ENCODE measurements at regions not wholly inside any gene's neighbourhood (a gene's known extent, or its start where the extent isn't known, plus 50 kb on each side); places are given as distances from the start of the nearest gene placed in this dataset.

- H3K4me3 ChIP-seq: no peak overlapping the region
- no peaks in the 10 kb centered on the region for H3K9me3 ChIP-seq (replicated peaks)
- intact Hi-C loops (cut with micrococcal nuclease): no loop called here
- no peak overlapping the region for H3K27ac ChIP-seq (replicated peaks)
- no peaks in the 10 kb centered on the region for H3K4me1 ChIP-seq
- no peaks in the 10 kb centered on the region for H3K27me3 ChIP-seq (ENCODE audit: low read depth)
- DNase-seq: no peak
- no peaks in the 10 kb centered on the region for H3K36me3 ChIP-seq
- TF ChIP-seq CTCF (IDR thresholded peaks at IDR 0.05; ENCODE audit: borderline replicate concordance): no peak
Measured at GRCh38 chr6:151723152-151723551, 84.3 kb upstream of the ESR1 start.

- intact Hi-C loops (cut with micrococcal nuclease): no loop called here
- Histone ChIP-seq H3K4me3 (no peak overlapping the region), H3K4me1 (no peaks in the 10 kb centered on the region), H3K27ac (replicated peaks) (no peak overlapping the region), H3K36me3 (no peaks in the 10 kb centered on the region), H3K27me3 (ENCODE audit: low read depth) (no peaks in the 10 kb centered on the region), H3K9me3 (replicated peaks) (peaks cover 11% of the 10 kb centered on the region)
- no peak for DNase-seq
- TF ChIP-seq CTCF (IDR thresholded peaks at IDR 0.05; ENCODE audit: borderline replicate concordance): no peak
Measured at GRCh38 chr6:151729829-151730495, 77.5 kb upstream of the ESR1 start.

GRCh38 chr6:151730496-151730870 is 77.0 kb upstream of the ESR1 start:
- H3K36me3 ChIP-seq: no peaks in the 10 kb centered on the region
- intact Hi-C loops (cut with micrococcal nuclease): no loop called here
- DNase-seq: no peak
- peaks cover 11% of the 10 kb centered on the region for H3K9me3 ChIP-seq (replicated peaks)
- H3K27me3 ChIP-seq (ENCODE audit: low read depth): no peaks in the 10 kb centered on the region
- no peaks in the 10 kb centered on the region for H3K4me1 ChIP-seq
- H3K27ac ChIP-seq (replicated peaks): no peak overlapping the region
- H3K4me3 ChIP-seq: no peak overlapping the region
- TF ChIP-seq CTCF (IDR thresholded peaks at IDR 0.05; ENCODE audit: borderline replicate concordance): no peak

- Histone ChIP-seq H3K27ac (replicated peaks) (no peak overlapping the region), H3K27me3 (ENCODE audit: low read depth) (no peaks in the 10 kb centered on the region), H3K36me3 (no peaks in the 10 kb centered on the region), H3K4me3 (no peak overlapping the region), H3K9me3 (replicated peaks) (peaks cover 11% of the 10 kb centered on the region), H3K4me1 (no peaks in the 10 kb centered on the region)
- no peak for TF ChIP-seq CTCF (IDR thresholded peaks at IDR 0.05; ENCODE audit: borderline replicate concordance)
- intact Hi-C loops (cut with micrococcal nuclease): no loop called here
- no peak for DNase-seq
Measured at GRCh38 chr6:151731313-151731712, 76.2 kb upstream of the ESR1 start.

GRCh38 chr6:151733680-151734320 is 73.7 kb upstream of the ESR1 start:
- Histone ChIP-seq H3K4me3 (no peak overlapping the region), H3K36me3 (no peaks in the 10 kb centered on the region), H3K27ac (replicated peaks) (no peak overlapping the region), H3K9me3 (replicated peaks) (peaks cover 9% of the 10 kb centered on the region), H3K27me3 (ENCODE audit: low read depth) (no peaks in the 10 kb centered on the region), H3K4me1 (no peaks in the 10 kb centered on the region)
- intact Hi-C loops (cut with micrococcal nuclease): no loop called here
- no peak for TF ChIP-seq CTCF (IDR thresholded peaks at IDR 0.05; ENCODE audit: borderline replicate concordance)
- no peak for DNase-seq

All from left ventricle myocardium inferior (tissue), 1 donor.